HG03097 (cell line): ENCODE measurements at regions not wholly inside any gene's neighbourhood (a gene's known extent, or its start where the extent isn't known, plus 50 kb on each side); places are given as distances from the start of the nearest gene placed in this dataset.
"Not testable (repeated sequence)": the region's sequence is repeated elsewhere in the genome, so short reads cannot be mapped to it uniquely, and the experiment has no call there.

ENCODE experiments used
- ATAC-seq: cut with Tn5 transposase; IDR thresholded peaks from one replicate; pipeline ENCODE4 v1.9.1; 2021; ENCODE audit not compliant: unreplicated experiment, low FRiP score

- ATAC-seq: no peak
Observed at GRCh38 chr10:28892818-28893547, 215.7 kb downstream of the BAMBI start.

DNA sequence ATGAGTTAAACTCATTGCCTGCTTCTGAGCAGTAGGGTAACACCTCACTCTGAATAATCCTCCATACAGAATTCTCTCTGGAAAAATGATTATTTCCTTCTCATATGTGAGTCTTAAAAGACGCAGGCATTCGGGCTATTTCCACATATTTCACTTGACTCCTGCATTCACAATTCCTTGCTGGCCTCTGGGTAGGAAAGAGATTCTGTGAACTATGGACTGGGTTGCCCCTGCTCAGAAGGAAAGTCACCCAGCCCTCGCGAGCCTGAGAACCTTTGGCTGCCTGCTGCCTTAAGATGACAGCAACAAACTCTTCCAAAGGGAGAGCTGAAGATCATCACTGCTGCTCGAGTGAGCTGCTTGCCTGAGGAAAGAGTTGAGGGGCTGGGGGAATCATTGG, 216.8 kb downstream of the BAMBI start:
- ATAC-seq: no peak

GRCh38 chr10:28895671-28896070, 218.3 kb downstream of the BAMBI start:
- not testable (repeated sequence) for ATAC-seq

DNA sequence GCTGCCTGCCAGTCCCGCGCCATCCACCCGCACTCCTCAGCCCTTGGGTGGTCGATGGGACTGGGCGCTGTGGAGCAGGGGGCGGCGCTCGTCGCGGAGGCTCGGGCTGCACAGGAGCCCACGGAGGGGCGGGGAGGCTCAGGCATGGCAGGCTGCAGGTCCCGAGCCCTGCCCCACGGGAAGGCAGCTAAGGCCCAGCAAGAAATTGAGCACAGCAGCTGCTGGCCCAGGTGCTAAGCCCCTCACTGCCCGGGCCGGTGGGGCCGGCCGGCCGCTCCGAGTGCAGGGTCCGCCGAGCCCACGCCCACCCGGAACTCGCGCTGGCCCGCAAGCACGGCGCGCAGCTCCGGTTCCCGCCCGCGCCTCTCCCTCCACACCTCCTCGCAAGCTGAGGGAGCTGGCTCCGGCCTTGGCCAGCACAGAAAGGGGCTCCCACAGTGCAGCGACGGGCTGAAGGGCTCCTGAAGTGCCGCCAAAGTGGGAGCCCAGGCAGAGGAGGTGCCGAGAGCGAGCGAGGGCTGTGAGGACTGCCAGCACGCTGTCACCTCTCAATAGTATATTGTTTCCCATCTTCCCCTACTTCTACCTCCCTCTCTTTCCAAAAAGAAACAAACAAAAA, 219.6 kb downstream of the BAMBI start:
- not testable (repeated sequence) for ATAC-seq

GRCh38 chr10:28897617-28898464, 220.5 kb downstream of the BAMBI start:
- no peak for ATAC-seq

GRCh38 chr10:28902215-28902614, 224.9 kb downstream of the BAMBI start:
- ATAC-seq: no peak

- no peak for ATAC-seq
Observed at GRCh38 chr10:28903063-28903462, 225.7 kb downstream of the BAMBI start.

DNA sequence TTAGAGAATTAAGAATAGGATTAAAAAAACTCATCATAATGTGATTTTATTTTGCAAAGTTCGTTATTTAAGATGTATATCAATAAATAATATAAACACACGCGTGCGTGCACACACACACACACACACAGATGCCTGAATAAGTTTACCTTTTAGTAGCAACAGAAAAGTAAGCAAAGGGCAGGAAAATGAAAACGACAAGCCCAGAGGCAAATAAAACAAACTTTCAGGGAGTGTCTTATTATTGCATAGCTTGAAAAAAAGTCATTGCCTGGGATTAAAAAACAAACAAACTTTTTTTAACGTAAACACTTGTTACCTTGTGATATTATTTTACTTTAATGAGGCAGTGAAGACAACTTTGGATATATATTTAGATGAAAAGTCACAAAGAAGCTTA, 226.4 kb downstream of the BAMBI start:
- ATAC-seq: no peak

- no peak for ATAC-seq
Observed at GRCh38 chr10:28905371-28905770, 228.1 kb downstream of the BAMBI start.

GRCh38 chr10:28906011-28906411, 228.7 kb downstream of the BAMBI start:
- no peak for ATAC-seq

- ATAC-seq: no peak
Observed at GRCh38 chr10:28906415-28906814, 229.1 kb downstream of the BAMBI start.

DNA sequence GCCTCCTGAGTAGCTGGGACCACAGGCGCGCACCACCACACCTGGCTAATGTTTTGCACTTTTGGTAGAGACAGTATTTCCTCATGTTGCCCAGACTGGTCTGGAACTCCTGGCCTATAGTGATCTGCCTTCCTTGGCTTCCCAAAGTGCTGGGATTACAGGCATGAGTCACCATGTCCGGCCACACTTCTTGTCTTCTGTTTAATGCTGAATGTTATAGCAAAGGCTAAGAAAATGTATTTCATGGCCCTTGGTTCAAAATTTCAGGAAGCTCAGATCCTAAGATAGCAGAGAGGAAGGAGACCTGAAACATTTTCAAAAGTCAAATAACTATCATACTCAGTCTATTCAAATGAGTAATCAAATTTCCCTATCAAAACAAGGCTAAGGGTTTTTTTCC, 229.6 kb downstream of the BAMBI start:
- no peak for ATAC-seq

DNA sequence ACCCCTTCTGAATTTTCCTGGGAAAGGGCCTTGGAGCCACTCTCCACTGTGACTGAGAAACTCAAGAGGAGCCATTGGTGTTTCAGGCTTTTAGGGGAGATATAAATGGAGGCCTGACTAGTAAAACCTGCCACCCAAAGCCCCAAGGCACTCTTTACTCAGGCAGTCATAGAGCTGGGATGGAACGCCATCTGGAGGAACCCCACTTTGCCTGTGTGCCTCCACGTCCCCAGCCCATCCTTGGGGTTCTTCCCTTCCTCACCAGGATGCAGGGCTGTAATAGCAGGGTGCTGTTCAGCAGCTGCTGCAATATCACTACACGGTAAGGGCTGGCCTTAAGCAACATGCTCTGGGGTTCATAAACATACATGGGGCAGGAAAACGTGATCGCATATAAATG, 232.6 kb downstream of the BAMBI start:
- ATAC-seq: no peak

DNA sequence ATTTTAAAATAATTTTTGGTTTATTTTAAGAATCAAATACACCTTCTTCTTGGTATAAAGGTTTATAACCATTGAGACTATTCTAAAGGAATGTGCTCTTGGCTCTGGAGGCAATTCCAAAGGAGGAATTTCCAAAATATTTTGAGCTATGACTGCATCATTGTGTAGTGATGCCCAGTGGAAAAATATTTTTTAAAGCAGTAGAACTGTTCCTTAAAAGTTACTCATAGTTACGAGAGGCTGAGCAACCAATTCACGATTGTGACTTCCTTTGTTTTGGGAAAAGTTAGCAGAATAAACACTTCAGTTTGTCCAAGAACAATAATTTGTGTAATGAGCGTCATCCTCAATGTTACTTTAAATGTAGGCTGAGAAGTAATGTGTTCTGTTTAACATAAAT, 233.6 kb downstream of the BAMBI start:
- ATAC-seq: no peak

GRCh38 chr10:28911511-28911910, 234.2 kb downstream of the BAMBI start:
- not testable (repeated sequence) for ATAC-seq

DNA sequence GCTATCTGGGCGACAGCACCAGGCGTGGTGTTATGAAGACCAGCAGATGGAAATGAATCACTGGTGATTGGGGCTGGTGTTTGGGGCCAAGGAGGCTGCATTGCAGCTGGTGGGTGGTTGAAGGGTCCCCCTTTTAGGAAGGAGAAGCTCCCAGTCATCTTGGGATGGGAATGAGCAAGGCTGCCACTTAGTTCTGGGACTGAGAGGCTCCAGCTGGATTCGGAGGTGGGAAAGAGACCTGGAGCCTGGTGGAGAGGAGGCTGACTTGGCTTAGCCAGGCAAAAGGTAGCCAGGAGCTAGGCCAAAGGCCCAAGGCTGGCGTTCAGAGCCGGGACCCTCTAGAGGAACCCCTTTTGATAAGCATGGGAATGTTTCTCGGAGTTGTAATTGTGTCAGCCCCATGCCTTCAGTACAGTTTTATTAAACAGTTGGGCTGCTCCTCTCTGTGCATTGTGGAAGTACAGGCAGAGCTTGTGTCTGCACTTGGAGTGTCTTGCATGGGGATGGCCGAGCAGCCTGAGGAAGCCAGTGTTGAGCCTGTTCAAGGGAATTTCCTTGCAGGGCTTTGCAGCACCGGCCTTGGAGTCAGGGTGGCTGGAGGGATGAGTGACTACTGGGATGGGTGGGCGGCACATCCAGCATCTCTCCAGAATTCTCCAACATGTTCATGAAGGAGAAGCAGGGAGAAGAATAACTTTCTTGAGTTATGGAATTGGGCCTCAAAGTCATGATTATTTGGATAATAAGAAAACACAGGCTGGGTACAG, 234.9 kb downstream of the BAMBI start:
- ATAC-seq: no peak

- ATAC-seq: no peak
Observed at GRCh38 chr10:28913436-28914237, 236.3 kb downstream of the BAMBI start.

DNA sequence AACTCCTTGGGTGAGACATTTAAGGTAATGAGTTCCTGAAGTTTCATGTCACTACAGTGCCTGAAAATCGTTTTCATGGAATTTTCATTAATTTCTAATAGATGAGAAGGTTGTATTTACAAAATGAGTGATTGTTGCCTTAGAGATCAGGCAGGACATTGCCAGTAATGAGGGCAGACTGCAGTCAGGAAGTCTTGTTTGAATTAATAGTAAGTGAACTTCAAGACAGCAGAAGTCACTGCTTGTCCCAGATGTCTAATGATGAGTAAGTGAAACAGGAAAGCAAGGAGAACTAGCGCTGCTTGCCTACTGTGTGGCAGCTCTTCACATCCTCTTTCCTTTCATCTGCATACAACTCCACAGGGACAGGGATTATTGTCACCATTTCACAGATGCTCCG, 237.4 kb downstream of the BAMBI start:
- no peak for ATAC-seq

- ATAC-seq: no peak
Observed at GRCh38 chr10:28915989-28916588, 238.8 kb downstream of the BAMBI start.

DNA sequence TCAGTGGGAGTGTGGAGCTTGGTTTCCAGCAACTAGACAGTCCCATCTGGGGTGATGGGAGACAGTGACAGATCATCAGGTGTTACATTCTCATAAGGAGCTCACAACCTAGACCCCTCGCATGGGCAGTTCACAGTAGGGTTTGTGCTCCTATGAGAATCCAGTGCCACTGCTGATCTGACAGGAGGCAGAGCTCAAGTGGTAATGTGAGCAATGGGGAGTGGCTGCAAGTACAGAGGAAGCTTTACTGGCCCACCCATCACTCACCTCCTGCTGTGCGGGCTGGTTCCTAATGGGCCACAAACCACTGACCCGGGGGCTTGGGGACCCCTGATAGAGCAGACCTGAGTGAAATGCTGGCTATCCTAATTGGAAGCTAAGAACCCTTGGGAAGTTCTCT, 242.8 kb downstream of the BAMBI start:
- ATAC-seq: no peak
